Activated T-helper 1 cell treated with anti-CD3 and anti-CD28 coated beads, Interleukin-2, amount 50 U/mL, for 16 hours (primary cell): ENCODE measurements at regions not wholly inside any gene's neighbourhood (a gene's known extent, or its start where the extent isn't known, plus 50 kb on each side); places are given as distances from the start of the nearest gene placed in this dataset.

ENCODE experiments used
- DNase-seq, 2 donors: peaks; one replicate each; pipeline ENCODE4 v3.0.0-alpha.2; 2020; ENCODE audit warnings: low read depth in 1 of 2, low spot score in 1 of 2

- DNase-seq = no peak
These were observed 514.8 kb upstream of the TENM3 start for GRCh38 chr4:181728305-181728966.

GRCh38 chr4:181731900-181732299 is 511.3 kb upstream of the TENM3 start:
- DNase-seq = no peak

GRCh38 chr4:181737744-181738143 is 505.5 kb upstream of the TENM3 start:
- DNase-seq = no peak

- no peak for DNase-seq
These were observed 504.2 kb upstream of the TENM3 start for GRCh38 chr4:181739031-181739430.

- DNase-seq = no peak
These were observed 501.7 kb upstream of the TENM3 start for GRCh38 chr4:181741513-181741912.

GRCh38 chr4:181745933-181746625 is 497.1 kb upstream of the TENM3 start:
- DNase-seq = no peak

GRCh38 chr4:181748581-181748980 is 494.6 kb upstream of the TENM3 start:
- DNase-seq = no peak

- no peak for DNase-seq
These were observed 490.7 kb upstream of the TENM3 start for GRCh38 chr4:181752516-181752915.

- no peak for DNase-seq
These were observed 490.0 kb upstream of the TENM3 start for GRCh38 chr4:181753207-181753606.

GRCh38 chr4:181755846-181756245 is 487.4 kb upstream of the TENM3 start:
- no peak for DNase-seq

- no peak for DNase-seq
These were observed 486.6 kb upstream of the TENM3 start for GRCh38 chr4:181756451-181757095.

GRCh38 chr4:181757098-181757497 is 486.1 kb upstream of the TENM3 start:
- no peak for DNase-seq

GRCh38 chr4:181757910-181758660 is 485.1 kb upstream of the TENM3 start:
- DNase-seq = no peak

- no peak for DNase-seq
These were observed 482.6 kb upstream of the TENM3 start for GRCh38 chr4:181760560-181760959.

- no peak for DNase-seq
These were observed 482.0 kb upstream of the TENM3 start for GRCh38 chr4:181761156-181761555.

- no peak for DNase-seq
These were observed 477.1 kb upstream of the TENM3 start for GRCh38 chr4:181766061-181766548.

- no peak for DNase-seq
These were observed 472.2 kb upstream of the TENM3 start for GRCh38 chr4:181770971-181771370.

GRCh38 chr4:181775298-181775697 is 467.9 kb upstream of the TENM3 start:
- DNase-seq = no peak

- no peak for DNase-seq
These were observed 466.7 kb upstream of the TENM3 start for GRCh38 chr4:181776264-181777054.

GRCh38 chr4:181777518-181777917 is 465.7 kb upstream of the TENM3 start:
- no peak for DNase-seq

- no peak for DNase-seq
These were observed 458.3 kb upstream of the TENM3 start for GRCh38 chr4:181784881-181785280.
